D721Med (cell line): ENCODE measurements at regions not wholly inside any gene's neighbourhood (a gene's known extent, or its start where the extent isn't known, plus 50 kb on each side); places are given as distances from the start of the nearest gene placed in this dataset.
"Not testable (repeated sequence)": the region's sequence is repeated elsewhere in the genome, so short reads cannot be mapped to it uniquely, and the experiment has no call there.

Experiments used
- DNase-seq: peaks from one replicate; pipeline ENCODE4 v3.0.0; 2011; ENCODE audit warnings: low spot score; ENCODE audit not compliant: insufficient read length
- FAIRE-seq: peaks from 2 replicates; lab custom pipeline; 2011; peaks lifted over from hg19 to GRCh38; lab: Jason Lieb, UNC
- CTCF ChIP-seq: IDR thresholded peaks from 2 replicates; pipeline ENCODE4 v1.5.1; 2012; ENCODE audit warnings: mild to moderate bottlenecking, control low read depth; ENCODE audit not compliant: insufficient read depth; ENCODE audit errors: missing control alignments

GRCh38 chr22:22756109-22756508 lies 111.7 kb downstream of the GGTLC2 start:
- no peak for DNase-seq
- no peak for TF ChIP-seq CTCF
- FAIRE-seq = no peak

GRCh38 chr22:22756551-22757201 lies 112.3 kb downstream of the GGTLC2 start:
- DNase-seq, FAIRE-seq: not testable (repeated sequence)

- FAIRE-seq, DNase-seq: not testable (repeated sequence)
Observed at GRCh38 chr22:22758101-22758807, 113.8 kb downstream of the GGTLC2 start.

GRCh38 chr22:22759371-22759770 lies 115.0 kb downstream of the GGTLC2 start:
- no peak for DNase-seq
- FAIRE-seq = no peak
- TF ChIP-seq CTCF = no peak

GRCh38 chr22:22759889-22760546 lies 115.6 kb downstream of the GGTLC2 start:
- TF ChIP-seq CTCF = no peak
- FAIRE-seq = no peak
- no peak for DNase-seq

- DNase-seq = no peak
- no peak for FAIRE-seq
- no peak for TF ChIP-seq CTCF
Observed at GRCh38 chr22:22761606-22761962, 117.2 kb downstream of the GGTLC2 start.

- FAIRE-seq (no peak), DNase-seq (no peak)
- no peak for TF ChIP-seq CTCF
Observed at GRCh38 chr22:22761963-22762772, 117.8 kb downstream of the GGTLC2 start.

GRCh38 chr22:22763512-22763911 lies 119.1 kb downstream of the GGTLC2 start:
- no peak for TF ChIP-seq CTCF
- no peak for DNase-seq
- no peak for FAIRE-seq
